ENCODE measurements at regions not wholly inside any gene's neighbourhood (a gene's known extent, or its start where the extent isn't known, plus 50 kb on each side); places are given as distances from the start of the nearest gene placed in this dataset.

DNA sequence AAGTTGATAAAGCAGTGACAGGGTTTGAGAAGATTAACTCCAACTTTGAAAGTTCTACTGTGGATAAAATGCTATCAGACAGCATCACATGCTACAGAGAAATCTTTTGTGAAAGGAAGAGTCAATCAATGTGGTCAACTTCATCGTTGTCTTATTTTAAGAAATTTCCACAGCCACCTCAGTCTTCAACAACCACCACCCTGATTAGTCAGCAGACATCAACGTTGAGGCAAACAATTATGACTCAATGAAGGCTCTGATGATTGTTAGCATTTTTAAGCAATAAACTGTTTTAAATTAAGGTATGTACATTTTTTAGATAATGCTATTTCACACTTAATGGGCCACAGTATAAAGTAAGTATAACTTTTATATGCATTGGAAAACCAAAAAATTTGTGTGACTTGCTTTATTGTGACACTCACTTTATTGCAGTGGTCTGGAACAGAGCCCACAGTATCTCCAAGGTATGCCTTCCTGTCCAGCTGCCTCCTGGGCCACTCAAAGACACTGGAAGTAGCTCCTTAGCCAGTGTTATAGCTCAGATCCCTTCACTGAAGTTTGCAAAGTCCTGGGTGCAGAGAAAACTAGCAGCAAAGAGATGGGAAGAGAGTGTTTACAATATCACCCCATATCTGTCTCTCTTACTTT, 293.1 kb downstream of the ARHGAP12 start:
- DNase-seq: no peak

GRCh38 chr10:31635009-31635408, 293.6 kb downstream of the ARHGAP12 start:
- DNase-seq: no peak

GRCh38 chr10:31630861-31631567, 297.6 kb downstream of the ARHGAP12 start:
- no peak for DNase-seq

DNA sequence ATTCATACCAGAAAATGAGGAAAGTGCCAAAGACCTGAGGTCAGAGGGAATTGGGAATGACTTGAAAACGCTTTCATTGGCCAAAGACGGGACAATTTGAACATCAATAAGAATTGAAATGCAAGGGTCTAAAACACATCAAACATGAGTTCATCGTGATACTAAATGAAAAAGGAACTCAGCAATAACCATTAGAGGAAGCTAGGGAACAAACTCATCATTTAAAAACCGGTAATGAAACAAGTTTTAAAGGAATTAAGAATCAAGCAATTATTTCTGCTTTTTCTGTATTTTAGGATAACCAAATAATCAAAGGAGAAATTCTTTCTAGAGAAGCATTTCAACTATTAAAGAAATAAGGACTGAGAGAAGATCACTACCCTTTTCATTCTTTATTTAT, 303.1 kb downstream of the ARHGAP12 start:
- no peak for DNase-seq

DNA sequence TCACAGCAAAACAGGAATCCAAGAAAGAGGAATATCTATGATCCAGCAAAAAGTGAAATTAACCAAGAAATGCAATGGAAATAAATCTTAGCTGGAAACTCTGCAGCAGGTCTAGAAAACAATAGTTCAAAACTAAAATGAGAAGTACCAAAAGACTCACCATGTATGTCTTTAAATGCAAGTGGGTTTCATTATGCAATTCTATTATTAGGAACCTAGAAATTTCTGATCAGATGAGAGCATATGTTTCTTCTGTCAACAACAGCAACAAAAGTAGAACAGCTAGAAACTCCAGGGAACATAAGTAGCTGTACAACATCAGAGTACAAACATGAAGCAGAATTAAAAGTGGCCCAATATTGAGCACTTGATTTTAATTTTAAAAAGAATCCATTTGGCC, 304.0 kb downstream of the ARHGAP12 start:
- DNase-seq: no peak

DNA sequence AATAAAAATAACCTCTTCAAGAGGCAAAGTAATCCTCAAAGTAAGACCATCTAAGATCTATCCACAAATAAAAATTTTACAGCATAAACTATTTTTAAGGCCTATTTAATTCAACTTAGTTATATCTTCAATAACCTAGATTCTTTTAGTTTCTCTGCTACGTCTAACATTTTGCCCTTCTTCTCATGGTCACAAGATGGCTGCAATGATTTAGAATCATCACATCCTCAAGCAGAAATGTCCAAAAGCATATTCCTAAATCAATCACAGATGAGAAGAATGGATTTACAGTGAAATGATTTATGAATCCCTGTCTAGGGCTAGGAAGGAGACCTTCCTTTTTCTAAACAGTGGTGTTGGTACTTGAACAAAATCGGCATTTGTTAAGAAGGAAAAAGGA, 304.7 kb downstream of the ARHGAP12 start:
- no peak for DNase-seq

GRCh38 chr10:31623466-31623865, 304.4 kb downstream of the ZEB1 start:
- DNase-seq: no peak

GRCh38 chr10:31622978-31623377, 304.0 kb downstream of the ZEB1 start:
- no peak for DNase-seq

- DNase-seq: no peak
These were observed 302.7 kb downstream of the ZEB1 start for GRCh38 chr10:31621733-31622132.

GRCh38 chr10:31620226-31621151, 301.5 kb downstream of the ZEB1 start:
- no peak for DNase-seq

- DNase-seq: no peak
These were observed 300.6 kb downstream of the ZEB1 start for GRCh38 chr10:31619531-31620061.

DNA sequence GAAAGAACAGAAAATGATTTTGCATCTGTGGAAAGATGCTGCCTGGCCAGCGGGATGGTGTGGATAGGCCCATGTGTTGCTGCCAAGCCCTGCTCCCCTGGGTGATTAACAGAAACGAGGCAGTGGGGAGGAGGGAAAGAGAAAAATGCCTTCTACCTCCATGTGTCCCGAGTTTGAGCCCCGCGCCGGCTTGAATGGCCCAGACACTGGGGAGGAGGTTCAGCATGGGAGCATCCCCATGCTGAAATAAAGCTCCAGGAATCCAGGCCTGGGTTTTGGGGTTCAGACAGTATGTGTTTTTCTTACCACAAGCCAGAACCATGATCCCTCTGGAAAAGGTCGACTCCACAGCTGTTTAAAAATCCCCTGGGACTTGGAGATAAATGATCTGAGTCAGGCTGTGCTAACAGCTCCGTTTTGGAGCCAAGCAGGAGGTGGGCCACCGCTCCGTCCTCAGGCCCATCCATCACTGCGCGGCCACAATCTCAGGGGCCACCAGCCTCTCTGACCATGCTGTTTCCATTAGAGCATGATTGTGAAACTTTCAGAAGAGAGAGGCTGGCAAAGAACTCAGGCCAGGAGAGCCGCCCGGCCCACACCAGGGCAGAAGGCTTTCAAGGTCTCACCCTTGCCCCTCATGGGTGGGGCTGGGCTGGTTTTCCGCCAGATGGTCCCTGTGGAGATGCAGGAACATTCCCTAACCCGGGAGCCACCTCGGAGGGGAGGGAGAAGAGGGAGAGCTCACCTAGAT, 299.7 kb downstream of the ZEB1 start:
- DNase-seq: no peak

- no peak for DNase-seq
These were observed 298.7 kb downstream of the ZEB1 start for GRCh38 chr10:31617757-31618156.

- no peak for DNase-seq
These were observed 298.1 kb downstream of the ZEB1 start for GRCh38 chr10:31617133-31617532.

DNA sequence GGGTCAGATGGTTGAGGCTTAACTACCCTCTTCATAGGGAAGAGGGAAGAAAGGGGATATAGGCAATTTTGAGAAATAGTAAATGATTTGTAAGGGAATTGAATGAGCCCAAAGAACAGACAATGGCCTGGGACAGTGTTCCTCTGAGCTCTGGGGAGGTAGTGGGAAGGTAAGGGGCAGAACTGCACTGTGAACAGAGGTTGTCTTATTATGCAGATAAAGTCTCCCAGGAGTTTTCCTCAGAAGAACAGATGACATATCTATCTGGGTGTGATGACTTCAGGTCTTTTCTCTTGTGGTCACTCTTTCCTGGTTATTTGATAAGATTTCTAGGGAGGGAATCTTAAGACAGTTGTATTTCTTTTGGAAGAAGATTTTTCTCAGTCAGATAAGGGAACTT, 296.1 kb downstream of the ZEB1 start:
- no peak for DNase-seq

- DNase-seq: no peak
These were observed 295.6 kb downstream of the ZEB1 start for GRCh38 chr10:31614611-31615010.

- DNase-seq: no peak
These were observed 293.1 kb downstream of the ZEB1 start for GRCh38 chr10:31612082-31612481.

GRCh38 chr10:31611161-31611560, 292.1 kb downstream of the ZEB1 start:
- no peak for DNase-seq

- no peak for DNase-seq
These were observed 288.5 kb downstream of the ZEB1 start for GRCh38 chr10:31607481-31607880.

GRCh38 chr10:31606841-31607240, 287.8 kb downstream of the ZEB1 start:
- no peak for DNase-seq

DNA sequence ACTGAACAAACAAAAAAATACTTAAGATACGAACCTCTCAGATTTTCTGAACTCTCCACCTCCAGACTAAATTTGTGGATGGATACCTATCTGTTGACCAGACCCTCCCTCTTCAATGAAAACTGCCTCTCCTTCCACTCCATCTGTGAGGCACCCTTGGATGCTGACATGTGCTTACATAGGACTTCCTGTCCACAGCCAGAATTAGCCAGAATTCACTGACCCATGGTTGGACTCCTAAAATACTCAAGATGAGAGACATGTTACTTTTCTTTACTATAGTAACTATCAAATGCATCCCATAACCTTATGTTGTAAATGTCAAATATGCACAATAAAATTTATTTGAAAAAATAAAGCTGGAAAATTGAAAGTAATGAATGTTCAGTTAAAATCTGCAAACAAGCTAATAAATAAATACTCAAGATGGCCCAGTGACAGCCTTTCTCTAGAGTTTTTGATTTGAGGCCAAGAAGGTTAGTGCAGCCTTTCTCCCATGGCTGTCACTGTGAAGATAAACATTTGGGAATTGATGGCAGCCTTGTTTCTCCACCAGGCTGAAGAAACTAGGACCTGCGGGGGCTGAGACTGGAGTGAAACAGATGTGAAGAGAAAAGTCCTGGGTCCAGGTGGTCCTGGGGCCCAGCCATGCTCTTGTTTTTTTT, 287.0 kb downstream of the ZEB1 start:
- DNase-seq: no peak

DNA sequence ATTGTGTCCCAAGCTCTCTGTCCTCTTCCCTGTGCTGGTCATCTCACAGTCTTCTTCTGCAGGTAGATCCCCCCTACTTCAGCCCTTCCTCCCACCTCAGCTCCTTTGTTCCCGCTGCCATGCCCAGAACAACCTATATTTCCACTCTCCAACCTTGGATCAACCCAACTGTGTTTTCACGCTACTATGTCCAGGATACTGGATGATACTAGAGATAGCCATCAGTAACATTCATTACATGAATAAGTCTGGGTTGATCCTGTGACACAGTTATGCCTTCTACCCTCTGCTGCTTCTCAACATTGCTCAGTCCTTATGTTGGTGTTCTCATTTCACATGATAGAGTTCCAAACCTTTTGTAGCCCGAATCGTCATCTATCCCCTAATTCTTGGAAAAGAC, 286.4 kb downstream of the ZEB1 start:
- DNase-seq: no peak
